GM23338 (cell line): ENCODE measurements at regions not wholly inside any gene's neighbourhood (a gene's known extent, or its start where the extent isn't known, plus 50 kb on each side); places are given as distances from the start of the nearest gene placed in this dataset.

Source experiments
- ATAC-seq: fragments of 200-7000 bp; cut with Tn5 transposase; 3 replicates; pipeline ENCODE4 v1.9.1; 2020
- DNase-seq: peaks from one replicate; pipeline ENCODE4 v3.0.0-alpha.2; 2015; ENCODE audit warnings: low spot score
- H2AFZ ChIP-seq: fragments of 200-600 bp; sonication (generic); 2 replicates; pipeline ENCODE4 v1.8.0; 2016; ENCODE audit warnings: antibody characterized with exemption, mild to moderate bottlenecking, moderate library complexity
- H3F3A ChIP-seq: fragments of 200-600 bp; sonication (generic); replicated peaks from 2 replicates; pipeline ENCODE4 v1.8.0; 2017; ENCODE audit warnings: antibody characterized with exemption, mixed run types, low read depth
- H3K27ac ChIP-seq: fragments of 200-600 bp; sonication (generic); 2 replicates; pipeline ENCODE4 v1.6.1; 2016; ENCODE audit warnings: low read depth
- H3K27me3 ChIP-seq: fragments of 200-600 bp; sonication (generic); 2 replicates; pipeline ENCODE4 v1.8.0; 2016; ENCODE audit warnings: mild to moderate bottlenecking, mixed run types, moderate library complexity; ENCODE audit not compliant: insufficient read depth
- H3K36me3 ChIP-seq: fragments of 200-600 bp; sonication (generic); 2 replicates; pipeline ENCODE4 v1.8.0; 2016; ENCODE audit warnings: mild to moderate bottlenecking; ENCODE audit not compliant: insufficient read depth
- H3K4me1 ChIP-seq: fragments of 200-600 bp; sonication (generic); 2 replicates; pipeline ENCODE4 v1.8.0; 2016; ENCODE audit warnings: mild to moderate bottlenecking, moderate library complexity; ENCODE audit not compliant: insufficient read depth
- H3K4me2 ChIP-seq: fragments of 200-600 bp; sonication (generic); 2 replicates; pipeline ENCODE4 v1.7.1; 2017; ENCODE audit warnings: mixed run types
- H3K4me3 ChIP-seq: fragments of 200-600 bp; sonication (generic); 2 replicates; pipeline ENCODE4 v1.6.1; 2016; ENCODE audit warnings: mixed run types
- H3K79me2 ChIP-seq: fragments of 200-600 bp; sonication (generic); replicated peaks from 2 replicates; pipeline ENCODE4 v1.8.0; 2017; ENCODE audit warnings: mild to moderate bottlenecking; ENCODE audit not compliant: insufficient read depth
- H3K9me2 ChIP-seq: fragments of 200-600 bp; sonication (generic); 2 replicates; pipeline ENCODE4 v1.8.0; 2017; ENCODE audit not compliant: insufficient read depth
- H4K20me1 ChIP-seq: fragments of 200-600 bp; sonication (generic); replicated peaks from 2 replicates; pipeline ENCODE4 v1.8.0; 2017; ENCODE audit warnings: mild to moderate bottlenecking; ENCODE audit not compliant: insufficient read depth
- H3K27ac Mint-ChIP-seq: 2 replicates; pipeline ENCODE4 v1.8.0; 2020; ENCODE audit warnings: inconsistent platforms, mild to moderate bottlenecking, moderate library complexity, mixed read lengths
- H3K27me3 Mint-ChIP-seq: 3 replicates; pipeline ENCODE4 v1.8.0; 2022; ENCODE audit warnings: low read depth, mild to moderate bottlenecking, moderate library complexity, mixed read lengths, inconsistent platforms; ENCODE audit not compliant: insufficient read depth, poor library complexity
- H3K36me3 Mint-ChIP-seq: 3 replicates; pipeline ENCODE4 v1.8.0; 2021; ENCODE audit warnings: low read depth, mild to moderate bottlenecking, inconsistent platforms, moderate library complexity, mixed read lengths
- H3K4me1 Mint-ChIP-seq: 3 replicates; pipeline ENCODE4 v1.8.0; 2020; ENCODE audit warnings: mild to moderate bottlenecking, inconsistent platforms, mixed read lengths
- H3K4me3 Mint-ChIP-seq: 3 replicates; pipeline ENCODE4 v1.8.0; 2021; ENCODE audit warnings: moderate library complexity, mild to moderate bottlenecking, inconsistent platforms, mixed read lengths
- H3K9me3 Mint-ChIP-seq: 3 replicates; pipeline ENCODE4 v1.8.0; 2020; ENCODE audit warnings: moderate library complexity, mild to moderate bottlenecking, inconsistent platforms, mixed read lengths
- CREB1 ChIP-seq: fragments of 250-450 bp; sonication (Bioruptor Pico); IDR thresholded peaks from 2 replicates; pipeline ENCODE4 v1.5.0; 2020; ENCODE audit warnings: low read depth, mild to moderate bottlenecking, moderate library complexity
- EZH2 ChIP-seq: fragments of 200-600 bp; sonication (generic); IDR thresholded peaks from one replicate; pipeline ENCODE4 v1.8.0; 2017; ENCODE audit warnings: antibody characterized with exemption, mild to moderate bottlenecking, low read depth; ENCODE audit not compliant: unreplicated experiment
- EZH2phosphoT487 ChIP-seq: fragments of 200-600 bp; sonication (generic); IDR thresholded peaks from one replicate; pipeline ENCODE4 v1.8.1; 2018; ENCODE audit warnings: antibody characterized with exemption; ENCODE audit not compliant: unreplicated experiment
- JUNB ChIP-seq: IDR thresholded peaks from one replicate; pipeline ENCODE4 v1.6.1; 2016; ENCODE audit warnings: antibody characterized with exemption; ENCODE audit not compliant: unreplicated experiment
- NANOG ChIP-seq: IDR thresholded peaks from 2 replicates; pipeline ENCODE4 v1.6.1; 2016; ENCODE audit warnings: antibody characterized with exemption, borderline replicate concordance
- POLR2AphosphoS5 ChIP-seq: IDR thresholded peaks from 2 replicates; pipeline ENCODE4 v1.6.1; 2016; ENCODE audit warnings: antibody characterized with exemption, low read depth
- STAT1 ChIP-seq: IDR thresholded peaks from one replicate; pipeline ENCODE4 v1.6.1; 2016; ENCODE audit warnings: antibody characterized with exemption; ENCODE audit not compliant: unreplicated experiment
- ZNF114 ChIP-seq: fragments of 250-450 bp; sonication (Bioruptor Pico); IDR thresholded peaks from 2 replicates; pipeline ENCODE4 v1.5.0; 2020; ENCODE audit warnings: mild to moderate bottlenecking, moderate library complexity
- ZNF331 ChIP-seq: fragments of 250-450 bp; sonication (Bioruptor Pico); IDR thresholded peaks from 2 replicates; pipeline ENCODE4 v1.5.0; 2020; ENCODE audit warnings: low read depth, mild to moderate bottlenecking, moderate library complexity
- TF ChIP-seq, protein P1 (sequence below): fragments of 250-450 bp; sonication (Bioruptor Pico); IDR thresholded peaks from 2 replicates; pipeline ENCODE4 v1.5.0; 2020; ENCODE audit warnings: mild to moderate bottlenecking, moderate library complexity
- TF ChIP-seq, protein P2 (sequence below): IDR thresholded peaks from one replicate; pipeline ENCODE4 v1.6.1; 2018; ENCODE audit warnings: antibody characterized with exemption; ENCODE audit not compliant: unreplicated experiment
- TF ChIP-seq, protein P3 (sequence below): IDR thresholded peaks from 2 replicates; pipeline ENCODE4 v1.6.1; 2016; ENCODE audit warnings: antibody characterized with exemption
- TF ChIP-seq, protein P4 (sequence below), 2 experiments: fragments of 200-600 bp in 1 of 2; sonication (generic) in 1 of 2; conservative IDR thresholded peaks; 2 replicates each; pipeline versions ENCODE4 v1.5.1 to v1.6.1; 2016 to 2017; ENCODE audit warnings: antibody characterized with exemption in 2 of 2, low read depth in 2 of 2, mild to moderate bottlenecking in 2 of 2, moderate library complexity in 1 of 2

DNA sequence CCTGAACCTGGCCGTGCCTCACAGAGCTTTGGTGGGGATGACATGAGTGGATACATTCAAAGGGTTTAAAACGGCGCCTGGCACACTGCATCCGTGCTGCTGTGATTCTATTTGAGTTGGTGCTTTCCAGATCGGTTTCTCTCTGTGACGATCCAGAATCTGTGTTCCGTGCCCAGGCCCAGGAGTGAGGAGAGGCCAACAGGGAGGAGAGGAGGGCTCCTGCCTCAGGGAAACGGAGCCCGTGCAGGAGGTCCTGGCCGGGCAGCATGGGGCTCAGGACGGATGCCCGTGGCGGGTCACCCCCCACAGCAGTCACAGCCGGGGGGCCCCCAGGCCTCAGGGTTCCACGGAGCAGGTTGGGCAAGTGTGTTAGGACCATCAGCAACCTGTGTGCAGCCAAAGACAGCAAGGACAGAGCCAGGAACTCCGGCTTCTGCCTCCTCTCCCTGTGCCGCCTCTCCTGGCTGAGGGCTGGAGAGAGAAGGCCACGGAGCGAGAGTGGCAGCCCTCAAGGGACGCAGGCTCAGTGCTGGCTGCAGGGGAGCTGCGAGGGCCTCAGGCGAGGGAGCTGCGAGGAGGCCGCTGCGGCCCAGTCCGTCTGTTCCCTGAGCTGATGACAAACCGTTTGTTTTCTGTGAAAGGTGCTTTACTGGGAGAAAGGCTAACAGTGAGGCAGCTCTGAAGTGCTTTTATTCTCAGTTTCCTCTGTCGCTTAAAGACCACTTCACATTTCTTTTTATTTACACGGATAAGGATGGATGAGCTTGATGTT lies 99.3 kb downstream of the METRNL start:
- H3K9me3 Mint-ChIP-seq = no peaks in the 10 kb centered on the region
- H3K4me3 Mint-ChIP-seq = no peak overlapping the region
- H3K27me3 ChIP-seq = no peaks in the 10 kb centered on the region
- no peaks in the 10 kb centered on the region for H4K20me1 ChIP-seq
- H3K36me3 Mint-ChIP-seq = no peaks in the 10 kb centered on the region
- TF ChIP-seq, protein P1, sequence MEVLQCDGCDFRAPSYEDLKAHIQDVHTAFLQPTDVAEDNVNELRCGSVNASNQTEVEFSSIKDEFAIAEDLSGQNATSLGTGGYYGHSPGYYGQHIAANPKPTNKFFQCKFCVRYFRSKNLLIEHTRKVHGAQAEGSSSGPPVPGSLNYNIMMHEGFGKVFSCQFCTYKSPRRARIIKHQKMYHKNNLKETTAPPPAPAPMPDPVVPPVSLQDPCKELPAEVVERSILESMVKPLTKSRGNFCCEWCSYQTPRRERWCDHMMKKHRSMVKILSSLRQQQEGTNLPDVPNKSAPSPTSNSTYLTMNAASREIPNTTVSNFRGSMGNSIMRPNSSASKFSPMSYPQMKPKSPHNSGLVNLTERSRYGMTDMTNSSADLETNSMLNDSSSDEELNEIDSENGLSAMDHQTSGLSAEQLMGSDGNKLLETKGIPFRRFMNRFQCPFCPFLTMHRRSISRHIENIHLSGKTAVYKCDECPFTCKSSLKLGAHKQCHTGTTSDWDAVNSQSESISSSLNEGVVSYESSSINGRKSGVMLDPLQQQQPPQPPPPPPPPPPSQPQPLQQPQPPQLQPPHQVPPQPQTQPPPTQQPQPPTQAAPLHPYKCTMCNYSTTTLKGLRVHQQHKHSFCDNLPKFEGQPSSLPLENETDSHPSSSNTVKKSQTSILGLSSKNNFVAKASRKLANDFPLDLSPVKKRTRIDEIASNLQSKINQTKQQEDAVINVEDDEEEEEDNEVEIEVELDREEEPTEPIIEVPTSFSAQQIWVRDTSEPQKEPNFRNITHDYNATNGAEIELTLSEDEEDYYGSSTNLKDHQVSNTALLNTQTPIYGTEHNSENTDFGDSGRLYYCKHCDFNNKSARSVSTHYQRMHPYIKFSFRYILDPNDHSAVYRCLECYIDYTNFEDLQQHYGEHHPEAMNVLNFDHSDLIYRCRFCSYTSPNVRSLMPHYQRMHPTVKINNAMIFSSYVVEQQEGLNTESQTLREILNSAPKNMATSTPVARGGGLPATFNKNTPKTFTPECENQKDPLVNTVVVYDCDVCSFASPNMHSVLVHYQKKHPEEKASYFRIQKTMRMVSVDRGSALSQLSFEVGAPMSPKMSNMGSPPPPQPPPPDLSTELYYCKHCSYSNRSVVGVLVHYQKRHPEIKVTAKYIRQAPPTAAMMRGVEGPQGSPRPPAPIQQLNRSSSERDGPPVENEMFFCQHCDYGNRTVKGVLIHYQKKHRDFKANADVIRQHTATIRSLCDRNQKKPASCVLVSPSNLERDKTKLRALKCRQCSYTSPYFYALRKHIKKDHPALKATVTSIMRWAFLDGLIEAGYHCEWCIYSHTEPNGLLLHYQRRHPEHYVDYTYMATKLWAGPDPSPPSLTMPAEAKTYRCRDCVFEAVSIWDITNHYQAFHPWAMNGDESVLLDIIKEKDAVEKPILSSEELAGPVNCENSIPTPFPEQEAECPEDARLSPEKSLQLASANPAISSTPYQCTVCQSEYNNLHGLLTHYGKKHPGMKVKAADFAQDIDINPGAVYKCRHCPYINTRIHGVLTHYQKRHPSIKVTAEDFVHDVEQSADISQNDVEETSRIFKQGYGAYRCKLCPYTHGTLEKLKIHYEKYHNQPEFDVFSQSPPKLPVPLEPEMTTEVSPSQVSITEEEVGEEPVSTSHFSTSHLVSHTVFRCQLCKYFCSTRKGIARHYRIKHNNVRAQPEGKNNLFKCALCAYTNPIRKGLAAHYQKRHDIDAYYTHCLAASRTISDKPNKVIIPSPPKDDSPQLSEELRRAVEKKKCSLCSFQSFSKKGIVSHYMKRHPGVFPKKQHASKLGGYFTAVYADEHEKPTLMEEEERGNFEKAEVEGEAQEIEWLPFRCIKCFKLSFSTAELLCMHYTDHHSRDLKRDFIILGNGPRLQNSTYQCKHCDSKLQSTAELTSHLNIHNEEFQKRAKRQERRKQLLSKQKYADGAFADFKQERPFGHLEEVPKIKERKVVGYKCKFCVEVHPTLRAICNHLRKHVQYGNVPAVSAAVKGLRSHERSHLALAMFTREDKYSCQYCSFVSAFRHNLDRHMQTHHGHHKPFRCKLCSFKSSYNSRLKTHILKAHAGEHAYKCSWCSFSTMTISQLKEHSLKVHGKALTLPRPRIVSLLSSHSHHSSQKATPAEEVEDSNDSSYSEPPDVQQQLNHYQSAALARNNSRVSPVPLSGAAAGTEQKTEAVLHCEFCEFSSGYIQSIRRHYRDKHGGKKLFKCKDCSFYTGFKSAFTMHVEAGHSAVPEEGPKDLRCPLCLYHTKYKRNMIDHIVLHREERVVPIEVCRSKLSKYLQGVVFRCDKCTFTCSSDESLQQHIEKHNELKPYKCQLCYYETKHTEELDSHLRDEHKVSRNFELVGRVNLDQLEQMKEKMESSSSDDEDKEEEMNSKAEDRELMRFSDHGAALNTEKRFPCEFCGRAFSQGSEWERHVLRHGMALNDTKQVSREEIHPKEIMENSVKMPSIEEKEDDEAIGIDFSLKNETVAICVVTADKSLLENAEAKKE (CRISPR knock-in tag) = no peak
- TF ChIP-seq, protein P2, sequence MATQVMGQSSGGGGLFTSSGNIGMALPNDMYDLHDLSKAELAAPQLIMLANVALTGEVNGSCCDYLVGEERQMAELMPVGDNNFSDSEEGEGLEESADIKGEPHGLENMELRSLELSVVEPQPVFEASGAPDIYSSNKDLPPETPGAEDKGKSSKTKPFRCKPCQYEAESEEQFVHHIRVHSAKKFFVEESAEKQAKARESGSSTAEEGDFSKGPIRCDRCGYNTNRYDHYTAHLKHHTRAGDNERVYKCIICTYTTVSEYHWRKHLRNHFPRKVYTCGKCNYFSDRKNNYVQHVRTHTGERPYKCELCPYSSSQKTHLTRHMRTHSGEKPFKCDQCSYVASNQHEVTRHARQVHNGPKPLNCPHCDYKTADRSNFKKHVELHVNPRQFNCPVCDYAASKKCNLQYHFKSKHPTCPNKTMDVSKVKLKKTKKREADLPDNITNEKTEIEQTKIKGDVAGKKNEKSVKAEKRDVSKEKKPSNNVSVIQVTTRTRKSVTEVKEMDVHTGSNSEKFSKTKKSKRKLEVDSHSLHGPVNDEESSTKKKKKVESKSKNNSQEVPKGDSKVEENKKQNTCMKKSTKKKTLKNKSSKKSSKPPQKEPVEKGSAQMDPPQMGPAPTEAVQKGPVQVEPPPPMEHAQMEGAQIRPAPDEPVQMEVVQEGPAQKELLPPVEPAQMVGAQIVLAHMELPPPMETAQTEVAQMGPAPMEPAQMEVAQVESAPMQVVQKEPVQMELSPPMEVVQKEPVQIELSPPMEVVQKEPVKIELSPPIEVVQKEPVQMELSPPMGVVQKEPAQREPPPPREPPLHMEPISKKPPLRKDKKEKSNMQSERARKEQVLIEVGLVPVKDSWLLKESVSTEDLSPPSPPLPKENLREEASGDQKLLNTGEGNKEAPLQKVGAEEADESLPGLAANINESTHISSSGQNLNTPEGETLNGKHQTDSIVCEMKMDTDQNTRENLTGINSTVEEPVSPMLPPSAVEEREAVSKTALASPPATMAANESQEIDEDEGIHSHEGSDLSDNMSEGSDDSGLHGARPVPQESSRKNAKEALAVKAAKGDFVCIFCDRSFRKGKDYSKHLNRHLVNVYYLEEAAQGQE = no peak
- TF ChIP-seq, protein P3, sequence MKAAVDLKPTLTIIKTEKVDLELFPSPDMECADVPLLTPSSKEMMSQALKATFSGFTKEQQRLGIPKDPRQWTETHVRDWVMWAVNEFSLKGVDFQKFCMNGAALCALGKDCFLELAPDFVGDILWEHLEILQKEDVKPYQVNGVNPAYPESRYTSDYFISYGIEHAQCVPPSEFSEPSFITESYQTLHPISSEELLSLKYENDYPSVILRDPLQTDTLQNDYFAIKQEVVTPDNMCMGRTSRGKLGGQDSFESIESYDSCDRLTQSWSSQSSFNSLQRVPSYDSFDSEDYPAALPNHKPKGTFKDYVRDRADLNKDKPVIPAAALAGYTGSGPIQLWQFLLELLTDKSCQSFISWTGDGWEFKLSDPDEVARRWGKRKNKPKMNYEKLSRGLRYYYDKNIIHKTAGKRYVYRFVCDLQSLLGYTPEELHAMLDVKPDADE = no peak
- TF ChIP-seq, protein P4, sequence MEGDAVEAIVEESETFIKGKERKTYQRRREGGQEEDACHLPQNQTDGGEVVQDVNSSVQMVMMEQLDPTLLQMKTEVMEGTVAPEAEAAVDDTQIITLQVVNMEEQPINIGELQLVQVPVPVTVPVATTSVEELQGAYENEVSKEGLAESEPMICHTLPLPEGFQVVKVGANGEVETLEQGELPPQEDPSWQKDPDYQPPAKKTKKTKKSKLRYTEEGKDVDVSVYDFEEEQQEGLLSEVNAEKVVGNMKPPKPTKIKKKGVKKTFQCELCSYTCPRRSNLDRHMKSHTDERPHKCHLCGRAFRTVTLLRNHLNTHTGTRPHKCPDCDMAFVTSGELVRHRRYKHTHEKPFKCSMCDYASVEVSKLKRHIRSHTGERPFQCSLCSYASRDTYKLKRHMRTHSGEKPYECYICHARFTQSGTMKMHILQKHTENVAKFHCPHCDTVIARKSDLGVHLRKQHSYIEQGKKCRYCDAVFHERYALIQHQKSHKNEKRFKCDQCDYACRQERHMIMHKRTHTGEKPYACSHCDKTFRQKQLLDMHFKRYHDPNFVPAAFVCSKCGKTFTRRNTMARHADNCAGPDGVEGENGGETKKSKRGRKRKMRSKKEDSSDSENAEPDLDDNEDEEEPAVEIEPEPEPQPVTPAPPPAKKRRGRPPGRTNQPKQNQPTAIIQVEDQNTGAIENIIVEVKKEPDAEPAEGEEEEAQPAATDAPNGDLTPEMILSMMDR (conservative IDR thresholded peaks at IDR 0.05; ENCODE audit: low read depth in 2 of 2) = no peak
- TF ChIP-seq JUNB (no peak), NANOG (no peak), ZNF331 (CRISPR knock-in tag) (no peak), POLR2AphosphoS5 (no peak), EZH2 (no peak), CREB1 (no peak), STAT1 (no peak), ZNF114 (CRISPR knock-in tag) (no peak), EZH2phosphoT487 (no peak)
- H3K4me1 Mint-ChIP-seq = peaks cover 2% of the 10 kb centered on the region; the same call in 1 of the 3 replicates
- H3K9me2 ChIP-seq = no peaks in the 10 kb centered on the region
- no peak overlapping the region for H2AFZ ChIP-seq
- H3K4me3 ChIP-seq = no peak overlapping the region
- H3K27ac Mint-ChIP-seq = no peak overlapping the region
- no peak for ATAC-seq
- no peaks in the 10 kb centered on the region for H3F3A ChIP-seq
- no peaks in the 10 kb centered on the region for H3K4me1 ChIP-seq
- no peak overlapping the region for H3K4me2 ChIP-seq
- peaks cover 5% of the 10 kb centered on the region for H3K27me3 Mint-ChIP-seq
- H3K79me2 ChIP-seq = no peaks in the 10 kb centered on the region
- no peaks in the 10 kb centered on the region for H3K36me3 ChIP-seq
- no peak for DNase-seq
- no peak overlapping the region for H3K27ac ChIP-seq
